Heart left ventricle (tissue), 13 donors: ENCODE measurements at regions not wholly inside any gene's neighbourhood (a gene's known extent, or its start where the extent isn't known, plus 50 kb on each side); places are given as distances from the start of the nearest gene placed in this dataset.

ENCODE experiments used
- CTCF ChIP-seq, 12 donors: fragments of 200-600 bp; sonication (generic) in 4 of 12; IDR thresholded peaks; one replicate each; pipeline versions ENCODE4 v1.5.0 to v1.8.0; 2018 to 2022; ENCODE audit warnings: antibody characterized with exemption in 12 of 12, mild to moderate bottlenecking in 5 of 12
- POLR2A ChIP-seq, 2 donors: fragments of 450-650 bp; IDR thresholded peaks; one replicate each; pipeline ENCODE4 v1.6.1; 2017; ENCODE audit warnings: antibody characterized with exemption in 2 of 2, mild to moderate bottlenecking in 2 of 2, moderate library complexity in 2 of 2
- donor health status: ischemic (EF 13 %, LVEDD 7.1; RV severe dilation, severe dysfunction).
- donor health status: DM: no; HTN: yes; CAD: no.
- donor health status: DM: no; HTN: no; CAD: no.
- donor health status: ischemic (EF 25% LVEDD 6.9; RV normal size, moderate dysfunction).
- donor health status: ischemic (EF 25% LVEDD 5.7; RV mildly dilated, moderate dysfunction).
- donor health status: ischemic (EF 35%, LVEDD 5.7; RV mildly dilated, moderate dysfunction).
- donor health status: nonischemic (EF 11% LVEDD 7.7; RV severe dilation, severe dysfunction).
- donor health status: DM: yes; HTN: yes; CAD: no.
- donor health status: PGD.
- donor health status: ischemic (EF 29% LVEDD 5.4; RV normal size, mild dysfunction).
- donor health status: nonischemic (EF 23%, LVEDD 6.1; RV moderate dilation, normal function).

- TF ChIP-seq CTCF (IDR thresholded peaks at IDR 0.05) (no peak), POLR2A (IDR thresholded peaks at IDR 0.05) (no peak)
Observed at GRCh38 chr13:74930402-74931165, 551.4 kb downstream of the TBC1D4 start.
